AG04450 (cell line): ENCODE measurements at regions not wholly inside any gene's neighbourhood (a gene's known extent, or its start where the extent isn't known, plus 50 kb on each side); places are given as distances from the start of the nearest gene placed in this dataset.

Experiments
- CTCF ChIA-PET: fragments of 300-600, 350-600 bp; formaldehyde crosslinking; extraction: SDS; loops from one replicate; lab custom pipeline; 2022; ENCODE audit warnings: antibody characterized with exemption, inconsistent platforms; lab: Charles Lee
- POLR2A ChIA-PET: fragments of 350-600 bp; formaldehyde crosslinking; extraction: SDS; loops from one replicate; lab custom pipeline; 2021; ENCODE audit warnings: antibody characterized with exemption, inconsistent platforms; lab: Yijun Ruan, JAX
- DNase-seq: peaks from one replicate; pipeline ENCODE4 v3.0.0-alpha.2; 2011; ENCODE audit warnings: low read depth, low spot score
- H3K27ac ChIP-seq: one replicate; pipeline ENCODE4 v1.5.1; 2012; ENCODE audit warnings: low read depth, low read length, control low read depth
- H3K27me3 ChIP-seq: one replicate; pipeline ENCODE4 v1.6.0; 2012; ENCODE audit warnings: low read length; ENCODE audit not compliant: control insufficient read depth, insufficient read depth
- H3K4me3 ChIP-seq: 2 replicates; pipeline ENCODE4 v1.5.1; 2011; ENCODE audit warnings: mild to moderate bottlenecking, low read depth, low read length, control low read depth
- H3K9me3 ChIP-seq: 2 replicates; pipeline ENCODE4 v1.5.1; 2012; ENCODE audit warnings: low read length; ENCODE audit not compliant: control insufficient read depth, insufficient read depth
- TF ChIP-seq, protein P1 (sequence below): IDR thresholded peaks from 2 replicates; pipeline ENCODE4 v1.5.1; 2011; ENCODE audit warnings: low read depth, low read length, control low read depth, inconsistent platforms

- TF ChIP-seq, protein P1, sequence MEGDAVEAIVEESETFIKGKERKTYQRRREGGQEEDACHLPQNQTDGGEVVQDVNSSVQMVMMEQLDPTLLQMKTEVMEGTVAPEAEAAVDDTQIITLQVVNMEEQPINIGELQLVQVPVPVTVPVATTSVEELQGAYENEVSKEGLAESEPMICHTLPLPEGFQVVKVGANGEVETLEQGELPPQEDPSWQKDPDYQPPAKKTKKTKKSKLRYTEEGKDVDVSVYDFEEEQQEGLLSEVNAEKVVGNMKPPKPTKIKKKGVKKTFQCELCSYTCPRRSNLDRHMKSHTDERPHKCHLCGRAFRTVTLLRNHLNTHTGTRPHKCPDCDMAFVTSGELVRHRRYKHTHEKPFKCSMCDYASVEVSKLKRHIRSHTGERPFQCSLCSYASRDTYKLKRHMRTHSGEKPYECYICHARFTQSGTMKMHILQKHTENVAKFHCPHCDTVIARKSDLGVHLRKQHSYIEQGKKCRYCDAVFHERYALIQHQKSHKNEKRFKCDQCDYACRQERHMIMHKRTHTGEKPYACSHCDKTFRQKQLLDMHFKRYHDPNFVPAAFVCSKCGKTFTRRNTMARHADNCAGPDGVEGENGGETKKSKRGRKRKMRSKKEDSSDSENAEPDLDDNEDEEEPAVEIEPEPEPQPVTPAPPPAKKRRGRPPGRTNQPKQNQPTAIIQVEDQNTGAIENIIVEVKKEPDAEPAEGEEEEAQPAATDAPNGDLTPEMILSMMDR, result no peak
- no peak for DNase-seq
- CTCF ChIA-PET, result no interaction called here
These were observed 79.5 kb downstream of the CD83 start for GRCh38 chr6:14197118-14197517.

GRCh38 chr6:14200047-14200446, 82.5 kb downstream of the CD83 start:
- Histone ChIP-seq H3K27ac (no peak overlapping the region), H3K4me3 (no peak overlapping the region), H3K27me3 (peaks cover 12% of the 10 kb centered on the region), H3K9me3 (no peaks in the 10 kb centered on the region)
- CTCF ChIA-PET, result no interaction called here
- POLR2A ChIA-PET, result no interaction called here
- no peak for DNase-seq
- TF ChIP-seq, protein P1, result no peak

More at GRCh38 chr6:14197118-14197517, 79.5 kb downstream of the CD83 start:
- H3K9me3 ChIP-seq, result no peaks in the 10 kb centered on the region
- POLR2A ChIA-PET, result no interaction called here
- no peak overlapping the region for H3K27ac ChIP-seq
- peaks cover 24% of the 10 kb centered on the region for H3K27me3 ChIP-seq
- no peak overlapping the region for H3K4me3 ChIP-seq

- H3K9me3 ChIP-seq, result no peaks in the 10 kb centered on the region
- H3K27me3 ChIP-seq, result peaks cover 2% of the 10 kb centered on the region
- TF ChIP-seq, protein P1, result no peak
- no peak overlapping the region for H3K4me3 ChIP-seq
- ChIA-PET POLR2A (no interaction called here), CTCF (no interaction called here)
- no peak for DNase-seq
- no peak overlapping the region for H3K27ac ChIP-seq
These were observed 85.4 kb downstream of the CD83 start for GRCh38 chr6:14202947-14203346.

GRCh38 chr6:14206391-14206790, 88.8 kb downstream of the CD83 start:
- CTCF ChIA-PET, result interaction anchor here (0.9 to 1.5 kb wide), 2 partner anchors 62 to 298 kb away, joined by 3 to 6 read pairs; no protein-coding TSS in a partner anchor
- H3K4me3 ChIP-seq, result no peak overlapping the region
- POLR2A ChIA-PET, result no interaction called here
- no peak for DNase-seq
- TF ChIP-seq, protein P1, result no peak
- no peaks in the 10 kb centered on the region for H3K9me3 ChIP-seq
- H3K27ac ChIP-seq, result no peak overlapping the region
- H3K27me3 ChIP-seq, result no peaks in the 10 kb centered on the region

GRCh38 chr6:14207448-14207847, 89.9 kb downstream of the CD83 start:
- ChIA-PET POLR2A (no interaction called here), CTCF (interaction anchor here (2.0 kb wide), 1 partner anchor 299 kb away, joined by 5 read pairs; no protein-coding TSS in a partner anchor)
- no peaks in the 10 kb centered on the region for H3K9me3 ChIP-seq
- no peaks in the 10 kb centered on the region for H3K27me3 ChIP-seq
- H3K4me3 ChIP-seq, result no peak overlapping the region
- H3K27ac ChIP-seq, result no peak overlapping the region
- TF ChIP-seq, protein P1, result no peak
- DNase-seq, result no peak
